ENCODE measurements at regions not wholly inside any gene's neighbourhood (a gene's known extent, or its start where the extent isn't known, plus 50 kb on each side); places are given as distances from the start of the nearest gene placed in this dataset.

GRCh38 chr19:32068793-32069192, 276.6 kb upstream of the ZNF507 start (continued):
- no peak for TF ChIP-seq ZBTB40 (IDR thresholded peaks at IDR 0.05)
- TF ChIP-seq ZBTB40 (CRISPR knock-in tag; IDR thresholded peaks at IDR 0.05) = no peak

- Histone ChIP-seq H3K27me3 (ENCODE audit: control insufficient read depth in 1 of 2, insufficient read depth in 2 of 2, low read length in 2 of 2) (no peaks in the 10 kb centered on the region), H4K20me1 (ENCODE audit: insufficient read depth, low read length) (no peaks in the 10 kb centered on the region), H3K4me2 (ENCODE audit: low read depth, low read length) (no peak overlapping the region), H3K27ac (ENCODE audit: extremely low read length, insufficient read depth, low read length) (no peak overlapping the region), H3K79me2 (ENCODE audit: insufficient read depth, low read length) (no peaks in the 10 kb centered on the region), H3K9ac (ENCODE audit: insufficient read depth, low read depth, low read length) (no peak overlapping the region), H3K4me1 (ENCODE audit: insufficient read depth, low read length) (no peaks in the 10 kb centered on the region), H3K4me3 (replicated peaks in 1 of 3; ENCODE audit: insufficient read depth in 1 of 3, low read depth in 2 of 3, low read length in 3 of 3) (no peak overlapping the region), H2AFZ (ENCODE audit: low read length) (no peak overlapping the region), H3K36me3 (replicated peaks in 1 of 2; ENCODE audit: control insufficient read depth in 1 of 2, insufficient read depth in 2 of 2, low read length in 2 of 2) (no peaks in the 10 kb centered on the region), H3K9me3 (ENCODE audit: low read length) (no peaks in the 10 kb centered on the region)
- no peak for ATAC-seq
- intact Hi-C loops (cut with micrococcal nuclease; ENCODE audit: unreplicated experiment) = no loop called here
- in situ Hi-C loops (cut with HindIII; ENCODE audit: extremely low pct_ligation_motif_present, low pct_unique_long_range_greater_than_20kb) = no loop called here
- ChIA-PET CTCF (ENCODE audit: low intra/inter-chr PET ratio, low total read pairs) (no interaction called here), POLR2A (no interaction called here)
- no peak for DNase-seq (ENCODE audit: low spot score)
- FAIRE-seq = no peak
- no TSS peak for BruUV-seq (replicated peaks)
- 35% methylated on average over 13 of the region's 13 CpGs for WGBS (ENCODE audit: low lambda C conversion rate)
- TF ChIP-seq HCFC1 (IDR thresholded peaks at IDR 0.05; ENCODE audit: low read depth, low read length) (no peak), BRCA1 (CRISPR knock-in tag; IDR thresholded peaks at IDR 0.05) (no peak), NFRKB (IDR thresholded peaks at IDR 0.05) (no peak), MBD4 (IDR thresholded peaks at IDR 0.05; ENCODE audit: borderline replicate concordance, low read length) (no peak), MTA3 (CRISPR knock-in tag; IDR thresholded peaks at IDR 0.05) (no peak), ATF7-NPFF (CRISPR knock-in tag; IDR thresholded peaks at IDR 0.05; ENCODE audit: low read depth) (no peak), USF2 (IDR thresholded peaks at IDR 0.05; ENCODE audit: low read depth, low read length) (no peak), USF2 (CRISPR knock-in tag; IDR thresholded peaks at IDR 0.05; ENCODE audit: borderline replicate concordance) (no peak), KDM2A (CRISPR knock-in tag; IDR thresholded peaks at IDR 0.05; ENCODE audit: borderline replicate concordance, low read depth) (no peak), ZNF549 (CRISPR knock-in tag; IDR thresholded peaks at IDR 0.05) (no peak), NR3C1 (CRISPR knock-in tag; IDR thresholded peaks at IDR 0.05) (no peak), ZNF275 (CRISPR knock-in tag; IDR thresholded peaks at IDR 0.05; ENCODE audit: borderline replicate concordance) (no peak)
These were observed 275.3 kb upstream of the ZNF507 start for GRCh38 chr19:32070101-32070500.

All from HepG2 (cell line).